GM18861 (cell line): ENCODE measurements at regions not wholly inside any gene's neighbourhood (a gene's known extent, or its start where the extent isn't known, plus 50 kb on each side); places are given as distances from the start of the nearest gene placed in this dataset.

Experiments used
- ATAC-seq: cut with Tn5 transposase; IDR thresholded peaks from one replicate; pipeline ENCODE4 v1.9.1; 2021; ENCODE audit not compliant: unreplicated experiment

DNA sequence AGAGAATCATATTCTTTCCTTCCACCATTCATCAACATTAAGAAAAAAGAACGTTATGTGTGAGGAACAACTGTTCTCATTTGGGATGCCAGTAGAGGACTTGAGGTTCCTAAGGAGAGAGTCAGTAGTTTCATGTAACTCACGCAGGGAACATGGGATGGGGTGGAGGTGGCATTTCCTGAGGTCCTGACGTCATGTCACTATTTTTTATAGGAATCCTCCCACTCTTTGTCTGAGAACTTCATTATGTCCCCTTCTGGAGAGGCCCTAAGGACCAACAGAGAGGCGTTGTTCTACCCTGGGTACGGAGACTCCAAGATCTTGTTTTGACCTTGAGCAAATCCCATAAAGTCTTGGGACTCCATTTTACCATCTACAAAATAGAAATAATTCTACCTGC lies 211.7 kb upstream of the SOX9 start:
- no peak for ATAC-seq

DNA sequence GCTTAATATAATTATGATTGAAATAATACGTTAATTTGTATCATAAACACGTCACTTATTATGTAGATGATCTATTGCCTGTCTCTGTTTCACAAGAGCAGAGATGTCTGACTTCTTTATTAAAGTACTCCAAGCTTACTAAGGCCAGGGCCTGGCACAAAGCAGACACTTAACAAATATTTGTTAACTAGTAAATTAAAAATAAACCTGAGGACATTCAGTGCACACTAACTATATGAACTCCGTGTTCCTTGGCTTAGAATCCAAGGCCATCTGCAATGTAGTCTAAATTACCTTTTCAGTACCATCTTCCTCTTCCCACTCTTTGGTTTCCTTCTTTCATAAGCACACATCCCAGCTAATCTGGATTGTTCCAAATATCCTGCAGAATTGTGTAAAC lies 210.8 kb upstream of the SOX9 start:
- ATAC-seq, result no peak

- no peak for ATAC-seq
These were observed 206.8 kb upstream of the SOX9 start for GRCh38 chr17:71914042-71914441.

GRCh38 chr17:71914812-71915211 lies 206.0 kb upstream of the SOX9 start:
- no peak for ATAC-seq

DNA sequence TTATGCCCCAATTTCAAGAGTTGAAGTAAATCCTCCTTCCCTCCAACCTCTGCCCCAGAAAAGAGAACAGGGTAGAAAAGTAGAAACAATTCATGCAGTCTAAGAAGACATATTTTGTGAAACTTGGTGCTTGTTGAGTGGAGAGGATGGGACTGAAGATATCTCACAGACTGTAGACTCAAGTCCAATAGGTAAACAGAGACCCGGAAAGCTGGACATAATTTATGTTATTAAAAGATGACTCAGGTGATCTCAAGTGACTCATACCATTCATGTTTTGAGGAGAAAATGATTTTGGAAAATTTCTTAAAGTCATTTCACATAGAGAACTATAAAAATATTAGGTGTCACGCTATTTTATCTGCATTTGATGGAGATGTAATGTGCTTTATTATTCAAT lies 203.1 kb upstream of the SOX9 start:
- no peak for ATAC-seq

GRCh38 chr17:71919186-71919585 lies 201.6 kb upstream of the SOX9 start:
- ATAC-seq, result no peak

- no peak for ATAC-seq
These were observed 200.9 kb upstream of the SOX9 start for GRCh38 chr17:71919896-71920295.

- no peak for ATAC-seq
These were observed 199.0 kb upstream of the SOX9 start for GRCh38 chr17:71921796-71922195.

DNA sequence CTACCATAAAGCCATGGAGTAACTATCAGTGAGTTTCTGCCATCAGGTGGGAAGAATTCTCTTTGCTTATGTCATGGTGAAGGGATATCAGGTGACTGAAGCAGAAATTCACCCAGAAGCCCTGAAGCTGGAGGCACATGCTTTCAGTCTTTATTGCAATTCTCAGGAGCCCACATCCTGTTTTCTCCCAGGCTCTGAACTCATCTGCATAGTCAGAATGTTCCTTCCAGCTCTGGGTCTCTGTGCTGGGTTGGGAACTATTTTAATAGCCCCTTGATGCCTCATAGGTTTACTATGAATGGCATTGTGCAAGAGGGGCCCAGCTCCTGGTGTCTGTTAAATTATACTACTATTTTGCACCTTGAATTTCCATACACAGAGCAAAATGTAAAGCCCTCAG lies 198.4 kb upstream of the SOX9 start:
- no peak for ATAC-seq

GRCh38 chr17:71926746-71927398 lies 193.9 kb upstream of the SOX9 start:
- no peak for ATAC-seq

GRCh38 chr17:71933306-71933705 lies 187.5 kb upstream of the SOX9 start:
- no peak for ATAC-seq

DNA sequence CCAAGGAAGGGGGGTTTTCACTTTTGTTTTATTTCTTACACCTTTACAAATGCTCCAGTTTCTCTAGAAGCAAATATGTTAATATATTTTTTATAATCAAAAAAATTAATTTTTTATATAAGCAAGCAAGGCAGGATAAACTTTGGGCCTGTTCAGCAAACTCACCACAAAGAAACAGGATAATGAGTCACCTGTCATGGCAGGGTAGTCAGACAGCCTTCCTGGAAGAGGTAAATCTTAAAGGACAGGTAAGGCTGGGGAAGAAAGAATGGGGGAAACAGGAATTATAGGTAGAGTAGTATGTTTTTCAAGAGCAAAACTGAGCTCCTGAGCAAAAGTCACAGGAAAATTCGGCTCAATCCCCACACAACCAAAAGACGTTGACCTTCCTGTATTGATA lies 186.3 kb upstream of the SOX9 start:
- ATAC-seq, result no peak

DNA sequence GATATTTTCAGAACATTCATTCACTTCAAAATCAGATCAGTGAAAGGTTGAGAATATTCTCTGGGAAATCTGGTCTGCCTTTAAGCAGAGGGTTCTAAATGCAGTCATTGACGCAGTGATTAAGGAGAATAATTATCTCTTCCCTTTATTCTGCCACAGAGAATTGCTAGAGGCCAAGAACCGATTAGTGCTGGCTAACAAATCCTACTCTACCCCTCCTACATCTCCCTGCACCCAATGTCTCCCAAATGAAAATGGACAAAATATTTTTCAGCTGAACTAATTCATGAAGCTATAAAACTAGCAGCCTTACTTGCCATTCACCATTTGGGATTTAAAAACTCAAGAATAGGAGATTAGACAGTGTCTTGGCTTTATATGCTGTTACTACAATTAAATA lies 185.5 kb upstream of the SOX9 start:
- no peak for ATAC-seq

DNA sequence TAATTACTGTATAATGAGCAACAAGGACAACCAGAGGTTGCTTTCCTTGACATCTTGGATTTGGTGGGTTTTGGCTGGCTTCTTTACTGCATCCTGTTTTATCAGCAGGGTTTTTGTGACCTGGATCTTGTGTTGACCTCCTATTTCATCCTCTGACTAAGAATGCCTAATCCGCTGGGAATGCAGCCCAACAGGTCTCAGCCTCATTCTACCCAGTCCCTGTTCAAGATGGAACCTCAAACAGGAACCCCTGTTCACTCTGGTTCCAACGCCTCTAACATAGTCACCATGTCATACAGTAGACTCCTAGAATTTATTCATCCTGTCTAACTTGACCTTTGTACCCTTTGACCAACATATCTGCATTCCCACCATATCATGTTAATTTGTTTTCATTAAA lies 183.8 kb upstream of the SOX9 start:
- no peak for ATAC-seq

- no peak for ATAC-seq
These were observed 182.9 kb upstream of the SOX9 start for GRCh38 chr17:71937914-71938313.

DNA sequence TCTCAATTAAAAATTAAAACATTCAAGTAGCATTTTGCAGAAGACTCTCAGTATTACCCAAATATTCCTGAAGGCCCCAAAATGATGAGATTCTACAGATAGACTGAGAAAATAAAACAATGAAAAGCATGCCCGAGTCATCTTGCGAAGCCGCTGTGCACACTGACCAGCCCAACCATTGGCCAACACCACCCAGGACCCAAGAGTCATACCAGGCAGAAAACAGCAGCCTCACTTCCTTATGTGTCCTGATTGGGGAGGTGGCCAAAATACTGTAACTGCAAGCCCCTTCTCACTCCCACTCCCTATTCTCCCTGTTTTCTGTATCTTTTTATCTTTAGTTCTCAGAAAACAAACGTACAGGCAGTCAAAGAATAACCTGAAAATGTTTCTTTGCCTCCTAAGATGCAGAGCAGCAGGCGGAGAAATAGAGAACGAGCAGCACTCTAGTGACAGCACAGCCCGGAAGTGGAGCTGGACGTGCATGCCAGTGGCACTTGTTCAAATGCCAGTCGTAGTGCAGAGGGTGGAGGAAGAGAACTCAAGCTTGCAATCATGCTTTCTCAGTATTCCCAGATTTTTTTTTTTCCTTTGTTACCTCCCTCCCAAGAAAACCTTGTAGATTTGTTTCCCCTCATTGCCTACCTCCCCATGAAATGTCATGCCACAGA lies 182.3 kb upstream of the SOX9 start:
- no peak for ATAC-seq

GRCh38 chr17:71941920-71942319 lies 178.9 kb upstream of the SOX9 start:
- no peak for ATAC-seq

GRCh38 chr17:71942626-71943025 lies 178.2 kb upstream of the SOX9 start:
- no peak for ATAC-seq

- no peak for ATAC-seq
These were observed 172.0 kb upstream of the SOX9 start for GRCh38 chr17:71948703-71949422.

- ATAC-seq, result no peak
These were observed 161.7 kb upstream of the SOX9 start for GRCh38 chr17:71959154-71959553.

DNA sequence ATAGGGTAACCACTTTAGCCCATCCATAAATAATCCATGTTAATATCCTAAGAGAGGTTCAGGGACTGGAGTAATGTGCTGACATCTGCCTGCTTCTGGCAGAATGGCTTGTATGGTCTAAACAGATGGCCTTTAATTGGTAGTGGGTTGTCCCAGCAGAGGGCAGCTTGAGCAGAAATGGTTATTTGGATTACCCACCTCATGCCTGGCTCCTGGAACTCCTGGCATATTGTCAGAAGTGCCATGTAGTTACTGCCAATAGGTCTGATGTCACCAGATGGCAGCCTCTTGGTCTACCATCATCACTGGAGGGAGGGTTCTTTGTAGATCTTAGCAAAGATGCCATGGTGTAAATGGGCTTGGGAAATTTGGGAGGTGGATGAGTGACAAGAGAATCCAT lies 157.5 kb upstream of the SOX9 start:
- no peak for ATAC-seq

GRCh38 chr17:71963791-71964190 lies 157.0 kb upstream of the SOX9 start:
- no peak for ATAC-seq
